PC-9 (cell line): ENCODE measurements at regions not wholly inside any gene's neighbourhood (a gene's known extent, or its start where the extent isn't known, plus 50 kb on each side); places are given as distances from the start of the nearest gene placed in this dataset.

Experiments used
- BruUV-seq: library from RNA; stranded (reverse); fragments of 400-500 nt; replicated peaks from 2 replicates; lab custom pipeline; 2021; lab: Mats Ljungman, UMichigan
- CTCF ChIA-PET: fragments of 300-600 bp; sonication (Branson Sonifier 250); formaldehyde crosslinking; loops from one replicate; lab custom pipeline; 2022; ENCODE audit warnings: antibody characterized with exemption; lab: Charles Lee
- POLR2A ChIA-PET: fragments of 300-600 bp; sonication (Branson Sonifier 250); formaldehyde crosslinking; loops from one replicate; lab custom pipeline; 2022; ENCODE audit warnings: antibody characterized with exemption; ENCODE audit not compliant: unreplicated experiment; lab: Charles Lee
- DNase-seq, 2 experiments: peaks; one replicate each; pipeline versions ENCODE4 v3.0.0 to v3.0.0-alpha.2; 2015 to 2022; ENCODE audit warnings: mixed read lengths in 1 of 2
- H2AFZ ChIP-seq: fragments of 200-600 bp; sonication (generic); 2 replicates; pipeline ENCODE4 v1.8.1; 2017; ENCODE audit warnings: antibody characterized with exemption
- H3F3A ChIP-seq: fragments of 200-600 bp; sonication (generic); 2 replicates; pipeline ENCODE4 v1.8.1; 2017; ENCODE audit warnings: antibody characterized with exemption, mild to moderate bottlenecking, low read depth; ENCODE audit not compliant: insufficient read depth
- H3K27ac ChIP-seq: fragments of 200-600 bp; sonication (generic); 2 replicates; pipeline ENCODE4 v1.6.1; 2016; ENCODE audit warnings: mixed run types
- H3K27me3 ChIP-seq: fragments of 200-600 bp; sonication (generic); 2 replicates; pipeline ENCODE4 v1.6.1; 2016; ENCODE audit warnings: low read depth, mixed run types; ENCODE audit not compliant: insufficient read depth
- H3K36me3 ChIP-seq: fragments of 200-600 bp; sonication (generic); 2 replicates; pipeline ENCODE4 v1.6.1; 2016; ENCODE audit warnings: low read depth, mixed run types
- H3K4me1 ChIP-seq: fragments of 200-600 bp; sonication (generic); replicated peaks from 2 replicates; pipeline ENCODE4 v1.6.1; 2016; ENCODE audit warnings: mixed run types; ENCODE audit not compliant: insufficient read depth
- H3K4me2 ChIP-seq: fragments of 200-600 bp; sonication (generic); 2 replicates; pipeline ENCODE4 v1.6.1; 2017; ENCODE audit warnings: mixed run types
- H3K4me3 ChIP-seq: fragments of 200-600 bp; sonication (generic); 2 replicates; pipeline ENCODE4 v1.6.1; 2016; ENCODE audit warnings: mixed run types
- H3K79me2 ChIP-seq: fragments of 200-600 bp; sonication (generic); 2 replicates; pipeline ENCODE4 v1.6.1; 2017; ENCODE audit warnings: low read depth, mixed run types
- H3K9me2 ChIP-seq: fragments of 200-600 bp; sonication (generic); 2 replicates; pipeline ENCODE4 v1.8.1; 2017; ENCODE audit warnings: mild to moderate bottlenecking; ENCODE audit not compliant: insufficient read depth
- H3K9me3 ChIP-seq: fragments of 200-600 bp; sonication (generic); 2 replicates; pipeline ENCODE4 v1.8.1; 2016; ENCODE audit warnings: low read depth; ENCODE audit not compliant: insufficient read depth
- H4K20me1 ChIP-seq: fragments of 200-600 bp; sonication (generic); 2 replicates; pipeline ENCODE4 v1.8.1; 2017; ENCODE audit not compliant: insufficient read depth
- CTCF ChIP-seq: fragments of 200-600 bp; sonication (generic); conservative IDR thresholded peaks from 2 replicates; pipeline ENCODE4 v1.6.1; 2017; ENCODE audit warnings: mixed run types, antibody characterized with exemption, mild to moderate bottlenecking, moderate library complexity
- EZH2 ChIP-seq: fragments of 200-600 bp; sonication (generic); IDR thresholded peaks from 2 replicates; pipeline ENCODE4 v1.8.0; 2017; ENCODE audit warnings: antibody characterized with exemption, low read depth
- intact Hi-C: fragments of 100-400 bp; cut with micrococcal nuclease; formaldehyde crosslinking; loops from one replicate; pipeline ENCODE4 v1.10.0; 2022; ENCODE audit not compliant: unreplicated experiment

GRCh38 chr12:22794017-22794416 is 169.0 kb downstream of the ETNK1 start:
- H4K20me1 ChIP-seq: no peaks in the 10 kb centered on the region
- no peak overlapping the region for H3K4me2 ChIP-seq
- no peaks in the 10 kb centered on the region for H3K4me1 ChIP-seq
- BruUV-seq: no TSS peak
- H3K27me3 ChIP-seq: 0 out of 2 replicates have a peak, but pooled peaks cover 2% of the 10 kb centered on the region
- POLR2A ChIA-PET: no interaction called here
- no peaks in the 10 kb centered on the region for H3K79me2 ChIP-seq
- no peaks in the 10 kb centered on the region for H3F3A ChIP-seq
- intact Hi-C loops: no loop called here
- no peak overlapping the region for H2AFZ ChIP-seq
- no peaks in the 10 kb centered on the region for H3K36me3 ChIP-seq
- no peak overlapping the region for H3K27ac ChIP-seq
- H3K9me2 ChIP-seq: peaks cover 4% of the 10 kb centered on the region; the same call in 1 of the 2 replicates
- DNase-seq: no peak
- CTCF ChIA-PET: no interaction called here
- H3K4me3 ChIP-seq: no peak overlapping the region
- no peak for TF ChIP-seq EZH2
- H3K9me3 ChIP-seq: no peaks in the 10 kb centered on the region

DNA sequence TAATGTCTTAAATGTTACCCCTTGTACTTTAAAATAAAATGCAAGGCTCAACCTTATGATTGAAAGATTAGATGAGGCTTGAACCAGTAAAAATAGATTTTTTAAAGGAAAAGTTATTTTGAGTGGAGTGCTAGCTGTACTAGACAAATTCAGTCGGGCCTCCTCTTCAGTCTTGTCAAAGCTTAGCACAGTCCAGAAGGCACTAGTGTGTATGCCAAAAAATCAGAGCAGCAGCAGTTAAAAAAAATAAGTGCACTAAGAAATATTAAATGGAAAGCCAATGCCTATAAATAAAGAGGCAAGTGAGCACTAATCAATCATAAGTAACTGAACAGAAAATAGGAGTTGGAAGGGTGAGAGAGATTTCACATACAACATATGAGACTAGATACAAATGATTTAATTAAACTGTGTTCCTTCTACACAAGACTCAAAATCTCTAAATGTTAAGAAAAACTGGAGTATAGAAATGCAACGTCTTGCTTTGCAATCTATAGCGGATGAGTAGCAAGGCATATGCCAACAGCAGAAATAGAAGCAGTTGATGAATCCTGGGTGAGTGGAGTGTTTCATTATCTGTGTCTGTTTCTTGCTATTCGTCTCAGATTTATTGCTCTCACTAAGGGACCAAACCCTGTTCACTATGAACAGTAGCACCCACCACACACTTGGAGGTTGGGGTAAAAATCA is 172.1 kb downstream of the ETNK1 start:
- no peaks in the 10 kb centered on the region for H3K4me1 ChIP-seq
- H3F3A ChIP-seq: no peaks in the 10 kb centered on the region
- 0 out of 2 replicates have a peak, but pooled peaks cover 9% of the 10 kb centered on the region for H3K27me3 ChIP-seq
- no peak for TF ChIP-seq CTCF
- no peak for TF ChIP-seq EZH2
- H3K27ac ChIP-seq: no peak overlapping the region
- POLR2A ChIA-PET: no interaction called here
- no peak for DNase-seq
- peaks cover 4% of the 10 kb centered on the region; the same call in 1 of the 2 replicates for H3K9me2 ChIP-seq
- H3K4me2 ChIP-seq: no peak overlapping the region
- H4K20me1 ChIP-seq: no peaks in the 10 kb centered on the region
- no peaks in the 10 kb centered on the region for H3K36me3 ChIP-seq
- BruUV-seq: no TSS peak
- intact Hi-C loops: no loop called here
- no peaks in the 10 kb centered on the region for H3K79me2 ChIP-seq
- H2AFZ ChIP-seq: no peak overlapping the region
- CTCF ChIA-PET: no interaction called here
- no peak overlapping the region for H3K4me3 ChIP-seq
- H3K9me3 ChIP-seq: no peaks in the 10 kb centered on the region

- Histone ChIP-seq H3K9me3 (no peaks in the 10 kb centered on the region), H3K4me3 (no peak overlapping the region), H3K4me2 (no peak overlapping the region), H3K9me2 (peaks cover 4% of the 10 kb centered on the region; the same call in 1 of the 2 replicates), H4K20me1 (no peaks in the 10 kb centered on the region), H3F3A (no peaks in the 10 kb centered on the region), H3K27me3 (0 out of 2 replicates have a peak, but pooled peaks cover 9% of the 10 kb centered on the region), H2AFZ (no peak overlapping the region), H3K4me1 (no peaks in the 10 kb centered on the region), H3K27ac (no peak overlapping the region), H3K79me2 (no peaks in the 10 kb centered on the region), H3K36me3 (no peaks in the 10 kb centered on the region)
- CTCF ChIA-PET: no interaction called here
- BruUV-seq: no TSS peak
- POLR2A ChIA-PET: no interaction called here
- TF ChIP-seq CTCF (no peak), EZH2 (no peak)
- intact Hi-C loops: no loop called here
- DNase-seq: no peak
These were observed 172.7 kb downstream of the ETNK1 start for GRCh38 chr12:22797701-22798100.

DNA sequence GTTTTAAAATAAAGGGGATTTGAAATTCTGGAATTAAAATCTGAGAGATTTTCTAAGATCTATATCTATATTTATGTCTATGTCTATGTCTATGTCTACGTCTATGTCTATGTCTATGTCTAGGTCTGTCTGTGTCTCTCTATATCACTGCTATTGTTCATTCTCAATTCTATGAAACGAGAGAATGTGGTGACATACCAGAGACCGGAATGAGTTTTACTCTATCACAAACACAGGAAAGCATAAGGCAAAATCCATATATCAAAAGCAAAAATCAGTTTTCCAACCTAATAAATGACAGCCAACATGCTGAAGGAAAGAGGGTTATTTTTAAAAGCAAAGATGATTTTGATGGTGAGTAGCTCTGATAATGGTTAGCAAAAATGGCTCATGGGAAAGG is 173.1 kb downstream of the ETNK1 start:
- DNase-seq: no peak
- Histone ChIP-seq H3K27me3 (0 out of 2 replicates have a peak, but pooled peaks cover 9% of the 10 kb centered on the region), H3K27ac (no peak overlapping the region), H3K4me1 (no peaks in the 10 kb centered on the region), H2AFZ (no peak overlapping the region), H3K4me2 (no peak overlapping the region), H3K9me2 (peaks cover 4% of the 10 kb centered on the region; the same call in 1 of the 2 replicates), H3F3A (no peaks in the 10 kb centered on the region), H3K79me2 (no peaks in the 10 kb centered on the region), H4K20me1 (no peaks in the 10 kb centered on the region), H3K9me3 (no peaks in the 10 kb centered on the region), H3K36me3 (no peaks in the 10 kb centered on the region), H3K4me3 (no peak overlapping the region)
- POLR2A ChIA-PET: no interaction called here
- TF ChIP-seq EZH2 (no peak), CTCF (no peak)
- BruUV-seq: no TSS peak
- CTCF ChIA-PET: no interaction called here
- intact Hi-C loops: no loop called here
